PC-9 (cell line): ENCODE measurements at regions not wholly inside any gene's neighbourhood (a gene's known extent, or its start where the extent isn't known, plus 50 kb on each side); places are given as distances from the start of the nearest gene placed in this dataset.
A peak's percentile ranks its signal among the peaks of the same experiment; 100 is the strongest.

Experiments used
- BruUV-seq: library from RNA; stranded (reverse); fragments of 400-500 nt; replicated peaks from 2 replicates; lab custom pipeline; 2021; lab: Mats Ljungman, UMichigan
- CTCF ChIA-PET: fragments of 300-600 bp; sonication (Branson Sonifier 250); formaldehyde crosslinking; loops from one replicate; lab custom pipeline; 2022; ENCODE audit warnings: antibody characterized with exemption; lab: Charles Lee
- POLR2A ChIA-PET: fragments of 300-600 bp; sonication (Branson Sonifier 250); formaldehyde crosslinking; loops from one replicate; lab custom pipeline; 2022; ENCODE audit warnings: antibody characterized with exemption; ENCODE audit not compliant: unreplicated experiment; lab: Charles Lee
- DNase-seq, 2 experiments: peaks; one replicate each; pipeline versions ENCODE4 v3.0.0 to v3.0.0-alpha.2; 2015 to 2022; ENCODE audit warnings: mixed read lengths in 1 of 2
- H2AFZ ChIP-seq: fragments of 200-600 bp; sonication (generic); 2 replicates; pipeline ENCODE4 v1.8.1; 2017; ENCODE audit warnings: antibody characterized with exemption
- H3F3A ChIP-seq: fragments of 200-600 bp; sonication (generic); 2 replicates; pipeline ENCODE4 v1.8.1; 2017; ENCODE audit warnings: antibody characterized with exemption, mild to moderate bottlenecking, low read depth; ENCODE audit not compliant: insufficient read depth
- H3K27ac ChIP-seq: fragments of 200-600 bp; sonication (generic); 2 replicates; pipeline ENCODE4 v1.6.1; 2016; ENCODE audit warnings: mixed run types
- H3K27me3 ChIP-seq: fragments of 200-600 bp; sonication (generic); 2 replicates; pipeline ENCODE4 v1.6.1; 2016; ENCODE audit warnings: low read depth, mixed run types; ENCODE audit not compliant: insufficient read depth
- H3K36me3 ChIP-seq: fragments of 200-600 bp; sonication (generic); 2 replicates; pipeline ENCODE4 v1.6.1; 2016; ENCODE audit warnings: low read depth, mixed run types
- H3K4me1 ChIP-seq: fragments of 200-600 bp; sonication (generic); replicated peaks from 2 replicates; pipeline ENCODE4 v1.6.1; 2016; ENCODE audit warnings: mixed run types; ENCODE audit not compliant: insufficient read depth
- H3K4me2 ChIP-seq: fragments of 200-600 bp; sonication (generic); 2 replicates; pipeline ENCODE4 v1.6.1; 2017; ENCODE audit warnings: mixed run types
- H3K4me3 ChIP-seq: fragments of 200-600 bp; sonication (generic); 2 replicates; pipeline ENCODE4 v1.6.1; 2016; ENCODE audit warnings: mixed run types
- H3K79me2 ChIP-seq: fragments of 200-600 bp; sonication (generic); 2 replicates; pipeline ENCODE4 v1.6.1; 2017; ENCODE audit warnings: low read depth, mixed run types
- H3K9me2 ChIP-seq: fragments of 200-600 bp; sonication (generic); 2 replicates; pipeline ENCODE4 v1.8.1; 2017; ENCODE audit warnings: mild to moderate bottlenecking; ENCODE audit not compliant: insufficient read depth
- H3K9me3 ChIP-seq: fragments of 200-600 bp; sonication (generic); 2 replicates; pipeline ENCODE4 v1.8.1; 2016; ENCODE audit warnings: low read depth; ENCODE audit not compliant: insufficient read depth
- H4K20me1 ChIP-seq: fragments of 200-600 bp; sonication (generic); 2 replicates; pipeline ENCODE4 v1.8.1; 2017; ENCODE audit not compliant: insufficient read depth
- EZH2 ChIP-seq: fragments of 200-600 bp; sonication (generic); IDR thresholded peaks from 2 replicates; pipeline ENCODE4 v1.8.0; 2017; ENCODE audit warnings: antibody characterized with exemption, low read depth
- intact Hi-C: fragments of 100-400 bp; cut with micrococcal nuclease; formaldehyde crosslinking; loops from one replicate; pipeline ENCODE4 v1.10.0; 2022; ENCODE audit not compliant: unreplicated experiment
- TF ChIP-seq, protein P1 (sequence below): fragments of 200-600 bp; sonication (generic); conservative IDR thresholded peaks from 2 replicates; pipeline ENCODE4 v1.6.1; 2017; ENCODE audit warnings: mixed run types, antibody characterized with exemption, mild to moderate bottlenecking, moderate library complexity

DNA sequence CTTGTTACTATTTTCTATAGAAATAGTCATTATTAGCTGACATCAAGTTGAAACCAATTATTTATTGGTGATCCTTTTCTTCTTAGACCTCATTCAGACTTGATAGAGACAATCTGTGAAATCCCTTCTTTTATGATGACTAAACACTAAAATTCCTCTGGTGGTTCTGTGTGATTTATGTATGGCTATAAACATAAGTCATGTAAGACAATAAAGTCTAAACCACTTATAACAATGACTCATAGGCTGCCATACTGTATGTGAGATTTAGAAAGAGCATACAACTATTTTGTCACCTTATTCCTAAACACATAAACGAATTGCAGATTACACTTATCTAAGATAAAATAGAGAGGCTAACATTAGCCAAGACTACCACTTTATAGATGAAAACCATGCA lies 101.1 kb upstream of the PRR32 start:
- intact Hi-C loops, result no loop called here
- H3K9me3 ChIP-seq, result no peaks in the 10 kb centered on the region
- H3K9me2 ChIP-seq, result no peaks in the 10 kb centered on the region
- H3K27ac ChIP-seq, result no peak overlapping the region
- no peaks in the 10 kb centered on the region for H3K79me2 ChIP-seq
- TF ChIP-seq, protein P1, sequence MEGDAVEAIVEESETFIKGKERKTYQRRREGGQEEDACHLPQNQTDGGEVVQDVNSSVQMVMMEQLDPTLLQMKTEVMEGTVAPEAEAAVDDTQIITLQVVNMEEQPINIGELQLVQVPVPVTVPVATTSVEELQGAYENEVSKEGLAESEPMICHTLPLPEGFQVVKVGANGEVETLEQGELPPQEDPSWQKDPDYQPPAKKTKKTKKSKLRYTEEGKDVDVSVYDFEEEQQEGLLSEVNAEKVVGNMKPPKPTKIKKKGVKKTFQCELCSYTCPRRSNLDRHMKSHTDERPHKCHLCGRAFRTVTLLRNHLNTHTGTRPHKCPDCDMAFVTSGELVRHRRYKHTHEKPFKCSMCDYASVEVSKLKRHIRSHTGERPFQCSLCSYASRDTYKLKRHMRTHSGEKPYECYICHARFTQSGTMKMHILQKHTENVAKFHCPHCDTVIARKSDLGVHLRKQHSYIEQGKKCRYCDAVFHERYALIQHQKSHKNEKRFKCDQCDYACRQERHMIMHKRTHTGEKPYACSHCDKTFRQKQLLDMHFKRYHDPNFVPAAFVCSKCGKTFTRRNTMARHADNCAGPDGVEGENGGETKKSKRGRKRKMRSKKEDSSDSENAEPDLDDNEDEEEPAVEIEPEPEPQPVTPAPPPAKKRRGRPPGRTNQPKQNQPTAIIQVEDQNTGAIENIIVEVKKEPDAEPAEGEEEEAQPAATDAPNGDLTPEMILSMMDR, result no peak
- no peak for TF ChIP-seq EZH2
- no peaks in the 10 kb centered on the region for H3K4me1 ChIP-seq
- CTCF ChIA-PET, result no interaction called here
- no peaks in the 10 kb centered on the region for H4K20me1 ChIP-seq
- H3K4me2 ChIP-seq, result no peak overlapping the region
- no peaks in the 10 kb centered on the region for H3F3A ChIP-seq
- no peak overlapping the region for H3K4me3 ChIP-seq
- no peak overlapping the region for H2AFZ ChIP-seq
- BruUV-seq, result no TSS peak
- H3K27me3 ChIP-seq, result no peaks in the 10 kb centered on the region
- H3K36me3 ChIP-seq, result no peaks in the 10 kb centered on the region
- DNase-seq, result no peak
- POLR2A ChIA-PET, result no interaction called here

DNA sequence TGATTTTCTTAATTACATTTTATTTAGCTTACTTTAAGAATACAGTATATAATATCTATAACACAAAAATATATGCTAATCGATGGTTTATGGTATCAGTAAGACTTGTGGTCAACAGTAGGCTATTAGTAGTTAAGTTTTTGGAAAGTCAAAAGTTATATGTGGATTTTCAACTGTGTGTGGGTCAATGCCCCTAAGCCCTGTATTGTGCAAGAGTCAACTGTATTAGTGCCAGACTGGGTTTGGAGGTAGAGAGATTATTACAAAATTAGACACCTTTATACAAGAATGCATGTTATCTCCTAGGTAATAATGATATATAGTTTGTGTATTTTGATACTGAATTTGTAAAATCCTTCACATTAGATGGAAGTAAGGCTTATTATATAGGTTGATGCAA lies 100.3 kb upstream of the PRR32 start:
- ChIA-PET POLR2A (no interaction called here), CTCF (no interaction called here)
- H2AFZ ChIP-seq, result no peak overlapping the region
- no TSS peak for BruUV-seq
- no peaks in the 10 kb centered on the region for H3K79me2 ChIP-seq
- TF ChIP-seq, protein P1, result no peak
- DNase-seq, result no peak
- H3F3A ChIP-seq, result no peaks in the 10 kb centered on the region
- H3K36me3 ChIP-seq, result no peaks in the 10 kb centered on the region
- no peaks in the 10 kb centered on the region for H3K9me3 ChIP-seq
- no peaks in the 10 kb centered on the region for H4K20me1 ChIP-seq
- no peaks in the 10 kb centered on the region for H3K4me1 ChIP-seq
- no peak overlapping the region for H3K4me3 ChIP-seq
- no peaks in the 10 kb centered on the region for H3K9me2 ChIP-seq
- no peaks in the 10 kb centered on the region for H3K27me3 ChIP-seq
- no peak overlapping the region for H3K27ac ChIP-seq
- no peak overlapping the region for H3K4me2 ChIP-seq
- intact Hi-C loops, result no loop called here

DNA sequence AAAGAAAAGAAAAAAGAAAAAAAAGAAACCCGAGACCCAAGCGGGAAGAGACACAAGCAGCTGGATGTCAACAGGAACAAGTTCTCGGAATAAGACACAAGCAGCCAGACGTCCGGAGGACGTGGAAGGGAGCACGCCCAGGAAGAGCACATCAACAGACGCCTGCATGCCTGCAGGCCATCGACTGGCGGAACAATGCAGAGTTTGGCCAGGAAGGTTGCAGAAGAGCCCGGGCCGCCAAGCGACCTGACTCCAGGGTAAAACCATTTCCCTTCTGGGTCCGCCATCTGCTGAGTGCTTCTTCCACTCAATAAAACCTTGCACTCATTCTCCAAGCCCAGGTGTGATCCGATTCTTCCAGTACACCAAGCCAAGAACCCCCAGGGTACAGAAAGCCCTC lies 95.6 kb upstream of the PRR32 start:
- H3K36me3 ChIP-seq, result no peaks in the 10 kb centered on the region
- H3K27ac ChIP-seq, result no peak overlapping the region
- no peak overlapping the region for H3K4me2 ChIP-seq
- no TSS peak for BruUV-seq
- no peak overlapping the region for H3K4me3 ChIP-seq
- H3F3A ChIP-seq, result no peaks in the 10 kb centered on the region
- no peaks in the 10 kb centered on the region for H3K9me2 ChIP-seq
- no peak for TF ChIP-seq EZH2
- TF ChIP-seq, protein P1, result no peak
- H3K79me2 ChIP-seq, result no peaks in the 10 kb centered on the region
- H4K20me1 ChIP-seq, result no peaks in the 10 kb centered on the region
- no peaks in the 10 kb centered on the region for H3K9me3 ChIP-seq
- no peaks in the 10 kb centered on the region for H3K4me1 ChIP-seq
- peak overlapping the region; percentile 34; the same call in 1 of the 2 replicates for H2AFZ ChIP-seq
- intact Hi-C loops, result no loop called here
- ChIA-PET CTCF (no interaction called here), POLR2A (no interaction called here)
- no peaks in the 10 kb centered on the region for H3K27me3 ChIP-seq
- no peak for DNase-seq
